AML-193 (cell line): ENCODE measurements at regions not wholly inside any gene's neighbourhood (a gene's known extent, or its start where the extent isn't known, plus 50 kb on each side); places are given as distances from the start of the nearest gene placed in this dataset.

Experiments
- DNase-seq, 2 experiments: peaks; one replicate each; lab custom pipeline; 2025; lab: John Stamatoyannopoulos, UW

DNA sequence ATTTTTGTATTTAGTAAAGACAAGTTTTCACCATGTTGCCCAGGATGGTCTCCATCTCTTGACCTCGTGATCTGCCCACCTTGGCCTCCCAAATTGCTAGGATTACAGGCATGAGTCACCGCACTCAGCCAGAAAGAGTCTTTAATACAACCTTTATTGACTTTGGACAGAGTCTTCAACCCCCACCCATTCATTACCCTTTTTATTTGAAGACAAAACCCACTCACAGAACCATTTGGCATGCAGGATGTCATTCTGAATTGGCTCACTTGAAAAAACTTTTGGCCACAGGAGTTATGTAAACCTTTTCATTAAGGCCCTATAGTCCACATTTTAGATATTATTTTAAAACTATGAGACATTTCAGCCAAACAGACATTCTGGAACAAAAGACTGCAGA, 217.9 kb upstream of the RND3 start:
- DNase-seq = no peak

- DNase-seq = no peak
These were observed 215.3 kb upstream of the RND3 start for GRCh38 chr2:150702791-150703190.

- no peak for DNase-seq
These were observed 213.5 kb upstream of the RND3 start for GRCh38 chr2:150700666-150701580.

GRCh38 chr2:150699218-150699617, 211.8 kb upstream of the RND3 start:
- DNase-seq = no peak

- no peak for DNase-seq
These were observed 210.7 kb upstream of the RND3 start for GRCh38 chr2:150698016-150698661.

DNA sequence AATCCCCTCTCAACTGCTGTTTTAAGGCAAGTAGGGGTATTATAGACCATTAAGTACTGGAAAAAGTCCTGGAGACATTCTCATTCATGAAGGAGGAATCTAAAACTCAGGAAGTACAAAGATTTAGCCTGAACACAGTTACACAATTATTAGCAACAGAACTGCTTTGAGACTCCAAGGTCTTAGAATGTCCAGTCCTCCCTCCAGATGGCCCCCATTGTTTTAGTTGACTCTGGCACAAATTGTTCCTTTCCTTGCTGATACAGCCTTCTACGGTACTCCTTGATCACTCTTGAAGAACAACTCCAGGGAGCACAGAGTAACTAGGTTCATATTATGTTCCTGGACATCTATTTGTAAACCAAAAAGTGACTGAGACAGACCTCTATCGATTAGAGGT, 210.1 kb upstream of the RND3 start:
- no peak for DNase-seq

GRCh38 chr2:150695451-150696135, 208.1 kb upstream of the RND3 start:
- DNase-seq = no peak

DNA sequence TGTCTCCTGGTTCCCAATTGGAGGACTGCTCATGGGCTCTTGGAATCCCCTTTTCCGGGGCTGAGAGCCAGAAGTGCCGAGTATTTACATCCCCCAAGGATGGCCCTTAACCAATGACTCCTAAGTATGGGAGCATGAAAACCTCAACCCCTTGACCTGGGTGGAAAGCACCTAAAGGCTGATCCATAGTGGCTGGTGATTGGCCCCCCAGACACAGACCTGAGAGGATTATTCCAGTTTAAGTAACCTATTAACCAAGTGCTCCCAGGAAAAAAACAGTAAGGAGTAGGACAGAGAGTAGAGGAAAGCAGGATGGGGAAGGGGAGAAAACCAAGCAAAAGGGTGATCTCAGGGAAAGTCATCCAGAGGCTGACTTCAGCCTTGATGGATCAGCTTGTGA, 206.1 kb upstream of the RND3 start:
- no peak for DNase-seq

GRCh38 chr2:150690870-150691269, 203.4 kb upstream of the RND3 start:
- no peak for DNase-seq

DNA sequence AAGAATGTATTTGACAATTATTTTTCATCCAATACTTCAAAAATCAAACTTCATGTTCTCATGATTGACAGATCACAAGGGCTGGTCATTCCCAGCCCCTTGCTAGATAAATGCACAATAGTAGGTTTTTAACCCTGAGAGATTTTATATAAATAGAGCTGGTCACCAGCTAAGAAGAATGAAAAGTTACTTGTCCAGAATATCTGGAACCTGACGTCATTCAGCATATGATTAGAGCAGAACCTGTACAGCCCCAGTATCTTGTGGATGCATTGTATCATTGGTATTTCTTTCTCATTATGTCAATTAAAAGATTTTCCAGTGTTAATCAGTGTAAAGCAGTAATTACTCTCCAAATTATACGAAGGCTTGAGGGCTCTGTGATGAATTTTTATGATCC, 202.8 kb upstream of the RND3 start:
- DNase-seq = no peak

GRCh38 chr2:150689590-150689989, 202.1 kb upstream of the RND3 start:
- DNase-seq = no peak

DNA sequence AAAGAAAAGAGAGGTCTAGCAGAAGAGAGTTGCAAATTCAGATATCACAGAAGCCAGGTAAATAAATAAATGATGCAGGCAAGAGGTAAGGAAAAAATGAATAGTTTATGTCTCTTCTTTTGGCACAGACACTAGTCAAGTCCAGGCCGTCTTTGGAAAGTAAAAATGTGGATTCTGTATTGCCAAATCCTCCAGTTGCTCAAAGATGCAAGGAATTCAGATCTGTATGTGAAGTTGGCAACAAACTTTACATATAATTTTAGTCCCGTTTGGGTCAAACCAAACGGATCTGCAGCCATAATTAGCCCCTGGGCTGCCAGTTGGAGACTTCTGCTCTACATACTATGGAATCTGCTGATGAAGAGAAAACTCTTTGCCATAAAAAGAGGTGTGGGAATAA, 200.5 kb upstream of the RND3 start:
- DNase-seq = no peak

DNA sequence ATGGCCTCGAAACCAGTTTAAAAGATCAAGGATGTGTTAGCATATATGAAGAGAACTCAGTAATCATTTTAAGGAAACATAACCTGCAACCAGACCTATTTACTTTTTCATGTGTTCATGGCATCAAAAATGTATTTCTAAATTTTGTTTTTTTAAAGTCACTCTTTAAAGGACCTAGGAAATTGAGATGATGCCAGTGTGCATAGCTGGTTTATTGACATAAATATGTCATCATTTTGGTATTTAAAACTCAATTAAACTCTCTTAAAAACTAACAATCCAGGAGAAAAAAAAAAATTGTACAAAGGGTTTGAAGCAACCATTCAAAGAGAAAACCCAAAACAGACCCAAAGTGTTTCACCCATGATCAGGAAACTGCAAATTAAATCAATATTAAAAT, 198.9 kb upstream of the RND3 start:
- DNase-seq = no peak

DNA sequence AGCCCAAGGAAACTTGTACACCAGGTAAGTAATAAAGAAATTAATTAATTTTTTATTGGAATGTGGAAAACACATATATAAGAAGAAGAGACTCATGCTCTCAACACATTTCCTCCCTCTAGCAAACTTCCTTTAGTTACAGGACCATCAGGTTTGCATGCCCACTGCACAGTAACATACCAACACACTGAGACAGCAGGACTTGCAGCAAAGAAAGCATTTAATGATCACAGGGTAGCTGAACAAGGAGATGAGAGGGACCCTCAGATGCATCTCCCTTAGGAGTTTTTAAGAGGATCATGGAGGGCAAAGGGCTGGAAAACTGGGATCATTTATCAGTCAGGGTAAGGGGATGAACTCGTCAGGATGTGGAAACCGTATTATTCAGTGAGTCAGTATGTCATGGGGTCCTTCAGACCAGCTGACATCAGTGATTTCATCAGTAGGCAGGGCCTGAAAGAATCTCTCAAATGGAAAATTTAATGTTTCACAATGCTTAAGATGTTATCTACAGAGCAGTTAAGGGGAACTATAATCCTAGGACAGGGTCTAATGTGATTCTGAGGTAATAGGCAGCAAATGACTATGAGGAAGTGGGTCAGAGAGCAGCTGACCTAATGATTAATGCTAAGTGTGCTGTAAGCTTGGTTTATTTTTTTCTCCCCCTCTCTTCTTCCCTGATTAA, 193.8 kb upstream of the RND3 start:
- peak in 1 of 2 experiments; percentile 6 for DNase-seq

- no peak for DNase-seq
These were observed 192.1 kb upstream of the RND3 start for GRCh38 chr2:150679456-150680120.

- no peak for DNase-seq
These were observed 190.1 kb upstream of the RND3 start for GRCh38 chr2:150677551-150677950.

DNA sequence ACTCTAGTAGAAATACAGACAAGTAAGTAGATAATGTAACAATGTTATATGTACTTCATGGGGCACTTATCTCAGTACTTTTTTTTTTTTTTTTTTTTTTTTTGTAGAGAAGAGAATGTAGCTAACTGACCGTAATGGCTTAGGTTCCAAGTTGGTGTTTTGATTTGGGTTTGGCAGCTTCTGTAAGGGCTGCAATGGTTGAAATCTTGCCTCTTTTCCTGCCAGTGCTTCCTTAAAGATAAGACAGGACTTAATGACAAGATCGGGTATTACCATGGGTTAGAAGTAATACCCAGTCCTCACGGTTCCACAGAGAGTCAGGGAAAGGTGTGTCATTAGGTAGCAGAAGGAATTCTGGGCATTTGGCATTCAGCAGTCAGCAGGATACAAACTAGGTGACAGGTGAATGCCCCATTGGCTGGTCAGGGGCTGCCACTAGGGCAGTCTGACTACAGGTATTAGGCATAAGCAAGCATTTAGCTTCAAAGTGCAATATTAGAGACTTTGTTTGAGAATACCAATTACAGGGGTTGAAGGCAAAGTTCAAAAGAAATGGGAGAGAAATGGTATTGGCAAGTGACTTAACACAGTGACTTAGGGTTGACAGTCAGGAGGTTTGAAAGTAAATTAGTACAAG, 189.4 kb upstream of the RND3 start:
- DNase-seq = no peak

GRCh38 chr2:150675807-150676206, 188.3 kb upstream of the RND3 start:
- DNase-seq = no peak

DNA sequence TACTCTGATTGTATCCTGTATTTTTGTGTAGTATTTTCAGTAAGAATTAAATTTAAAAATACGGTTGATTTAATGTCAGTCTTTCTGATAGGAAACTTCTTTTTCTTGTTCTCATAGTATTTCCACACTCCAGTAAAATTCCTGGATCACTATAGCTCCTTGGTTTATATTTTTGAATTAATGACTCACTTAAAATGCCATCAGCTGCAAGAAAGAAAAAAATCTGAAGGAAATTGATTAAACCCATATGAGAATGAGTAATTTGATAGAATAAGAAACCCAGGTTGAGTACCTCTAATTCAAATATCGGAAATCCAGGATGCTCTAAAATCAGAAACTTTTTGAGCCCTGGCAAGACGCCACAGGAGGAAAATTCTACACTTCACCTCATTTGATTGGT, 186.8 kb upstream of the RND3 start:
- DNase-seq = no peak

DNA sequence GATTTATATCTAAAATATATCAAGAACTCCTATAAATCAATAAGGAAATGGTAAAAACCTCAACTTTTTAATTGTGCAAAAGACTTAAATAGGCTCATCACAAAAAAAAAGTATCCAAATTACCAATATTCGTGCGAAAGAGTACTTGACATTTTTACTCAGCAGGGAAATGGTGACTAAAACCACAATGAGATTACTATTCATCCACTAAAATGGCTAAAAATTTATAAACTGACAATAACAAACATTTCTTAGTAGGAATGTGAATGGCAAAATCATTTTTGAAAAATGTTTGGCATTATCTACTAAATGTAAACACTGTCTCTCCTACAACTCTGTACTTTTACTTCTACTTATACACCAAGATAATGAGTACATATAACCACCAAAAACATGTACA, 184.8 kb upstream of the RND3 start:
- no peak for DNase-seq

GRCh38 chr2:150669492-150669891, 182.0 kb upstream of the RND3 start:
- DNase-seq = no peak
